ENCODE measurements at regions not wholly inside any gene's neighbourhood (a gene's known extent, or its start where the extent isn't known, plus 50 kb on each side); places are given as distances from the start of the nearest gene placed in this dataset.

DNA sequence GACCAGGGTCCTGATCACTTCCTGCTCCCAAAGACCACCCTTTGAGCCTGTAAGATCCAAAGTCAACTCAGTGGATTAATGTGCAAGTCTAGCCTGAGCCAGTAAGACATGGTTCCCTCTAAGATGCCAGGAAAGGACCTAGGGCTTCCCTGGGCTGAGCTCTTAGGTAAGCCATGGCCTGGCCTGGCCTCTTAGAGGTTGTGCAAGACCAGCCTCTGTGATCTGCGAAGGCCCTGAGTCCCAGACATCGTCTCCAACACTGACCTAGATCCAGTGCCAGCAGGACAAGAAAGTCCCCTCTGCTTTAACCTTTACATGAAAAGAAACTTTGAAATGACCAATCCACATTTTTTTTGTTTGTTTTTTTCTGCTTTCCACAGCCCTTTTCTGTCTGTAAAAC lies 73.6 kb upstream of the CYP1B1 start:
- TF ChIP-seq KLF16 (IDR thresholded peaks at IDR 0.05) (no peak), CEBPB (tag; IDR thresholded peaks at IDR 0.05) (0 out of 2 replicates have a peak, but pooled peaks have one; percentile 21)
- H3K4me2 ChIP-seq (ENCODE audit: insufficient read depth, low read length), result no peak overlapping the region
- H3K4me3 ChIP-seq, result no peak overlapping the region
- ChIA-PET CTCF (ENCODE audit: low intra/inter-chr PET ratio) (no interaction called here), POLR2A (interaction anchor here (0.6 kb wide), 1 partner anchor 40 kb away, joined by 3 read pairs; no protein-coding TSS in a partner anchor)
- H4K20me1 ChIP-seq (replicated peaks; ENCODE audit: control insufficient read depth, insufficient read depth, low read length), result no peaks in the 10 kb centered on the region
- H3K9me3 ChIP-seq (replicated peaks; ENCODE audit: control insufficient read depth, insufficient read depth, low read depth, low read length), result no peaks in the 10 kb centered on the region
- WGBS (ENCODE audit: insufficient coverage, low coverage, missing lambda C conversion rate), result 7% methylated on average over 2 of the region's 2 CpGs
- no peaks in the 10 kb centered on the region for H3K36me3 ChIP-seq (ENCODE audit: control insufficient read depth, insufficient read depth, low read length)
- intact Hi-C loops (cut with micrococcal nuclease) (no loop called here), in situ Hi-C loops (cut with MboI) (no loop called here)
- no peaks in the 10 kb centered on the region for H3K9me1 ChIP-seq (ENCODE audit: control insufficient read depth, insufficient read depth, low read length)
- no peak overlapping the region; the same call in 1 of the 2 replicates for H2AFZ ChIP-seq (ENCODE audit: low read depth, low read length)
- DNase-seq (ENCODE audit: extremely low read depth in 1 of 4, low spot score in 3 of 4) (no peak), FAIRE-seq (no peak), ATAC-seq (no peak)
- no peaks in the 10 kb centered on the region for H3K79me2 ChIP-seq (ENCODE audit: control insufficient read depth, insufficient read depth, low read length)
- no peak overlapping the region for H3K27ac ChIP-seq (ENCODE audit: extremely low read depth, low read depth, low read length)
- no peak overlapping the region for H3K9ac ChIP-seq (ENCODE audit: insufficient read depth in 1 of 2, low read depth in 2 of 2, low read length in 2 of 2)
- no TSS peak for BruUV-seq (replicated peaks)
- H3K4me1 ChIP-seq (replicated peaks in 1 of 2; ENCODE audit: control insufficient read depth in 2 of 2, insufficient read depth in 2 of 2, low read length in 2 of 2), result peaks cover 3 to 23% of the 10 kb centered on the region in 2 experiments; a peak in 4 of 5 replicates
- H3K27me3 ChIP-seq (ENCODE audit: control insufficient read depth in 2 of 2, insufficient read depth in 2 of 2, low read length in 2 of 2), result peaks cover 0 to 2% of the 10 kb centered on the region in 2 experiments; a peak in 1 of 5 replicates

- in situ Hi-C loops (cut with MboI), result no loop called here
- DNase-seq (ENCODE audit: extremely low read depth in 1 of 4, low spot score in 3 of 4) (no peak), ATAC-seq (no peak), FAIRE-seq (no peak)
- H3K4me1 ChIP-seq (replicated peaks in 1 of 2; ENCODE audit: control insufficient read depth in 2 of 2, insufficient read depth in 2 of 2, low read length in 2 of 2), result peaks cover 3 to 19% of the 10 kb centered on the region in 2 experiments; a peak in 4 of 5 replicates
- H3K27me3 ChIP-seq (ENCODE audit: control insufficient read depth in 2 of 2, insufficient read depth in 2 of 2, low read length in 2 of 2), result no peaks in the 10 kb centered on the region
- H3K9me1 ChIP-seq (ENCODE audit: control insufficient read depth, insufficient read depth, low read length), result no peaks in the 10 kb centered on the region
- H2AFZ ChIP-seq (ENCODE audit: low read depth, low read length), result no peak overlapping the region; the same call in 1 of the 2 replicates
- intact Hi-C loops (cut with micrococcal nuclease), result no loop called here
- H4K20me1 ChIP-seq (replicated peaks; ENCODE audit: control insufficient read depth, insufficient read depth, low read length), result no peaks in the 10 kb centered on the region
- CTCF ChIA-PET (ENCODE audit: low intra/inter-chr PET ratio), result no interaction called here
- POLR2A ChIA-PET, result no interaction called here
- no peak overlapping the region for H3K4me3 ChIP-seq
- no peaks in the 10 kb centered on the region for H3K36me3 ChIP-seq (ENCODE audit: control insufficient read depth, insufficient read depth, low read length)
- no peak overlapping the region for H3K9ac ChIP-seq (ENCODE audit: insufficient read depth in 1 of 2, low read depth in 2 of 2, low read length in 2 of 2)
- H3K79me2 ChIP-seq (ENCODE audit: control insufficient read depth, insufficient read depth, low read length), result no peaks in the 10 kb centered on the region
- H3K4me2 ChIP-seq (ENCODE audit: insufficient read depth, low read length), result no peak overlapping the region
- H3K9me3 ChIP-seq (replicated peaks; ENCODE audit: control insufficient read depth, insufficient read depth, low read depth, low read length), result no peaks in the 10 kb centered on the region
- no TSS peak for BruUV-seq (replicated peaks)
- 19% methylated on average over 5 of the region's 5 CpGs for WGBS (ENCODE audit: insufficient coverage, low coverage, missing lambda C conversion rate)
- no peak overlapping the region for H3K27ac ChIP-seq (ENCODE audit: extremely low read depth, low read depth, low read length)
- TF ChIP-seq, protein P1, sequence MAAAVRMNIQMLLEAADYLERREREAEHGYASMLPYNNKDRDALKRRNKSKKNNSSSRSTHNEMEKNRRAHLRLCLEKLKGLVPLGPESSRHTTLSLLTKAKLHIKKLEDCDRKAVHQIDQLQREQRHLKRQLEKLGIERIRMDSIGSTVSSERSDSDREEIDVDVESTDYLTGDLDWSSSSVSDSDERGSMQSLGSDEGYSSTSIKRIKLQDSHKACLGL (CRISPR knock-in tag; IDR thresholded peaks at IDR 0.05; ENCODE audit: borderline replicate concordance, poor library complexity, severe bottlenecking), result no peak
- no peak for TF ChIP-seq CEBPG (CRISPR knock-in tag; IDR thresholded peaks at IDR 0.05)
- TF ChIP-seq CEBPG (tag; conservative IDR thresholded peaks at IDR 0.05 in 1 of 2, IDR thresholded peaks at IDR 0.05 in 1 of 2), result peak; percentile 84 to 93
- TF ChIP-seq ZNF165 (CRISPR knock-in tag; IDR thresholded peaks at IDR 0.05; ENCODE audit: borderline replicate concordance), result no peak
- no peak for TF ChIP-seq POLR2AphosphoS5 (IDR thresholded peaks at IDR 0.05; ENCODE audit: control insufficient read depth, insufficient read depth, low read depth, low read length)
- TF ChIP-seq EZH2 (IDR thresholded peaks at IDR 0.05; ENCODE audit: borderline replicate concordance, low read depth, low read length), result no peak
- TF ChIP-seq PHB (CRISPR knock-in tag; IDR thresholded peaks at IDR 0.05), result no peak
- no peak for TF ChIP-seq ZBTB5 (IDR thresholded peaks at IDR 0.05)
These were observed 72.5 kb upstream of the CYP1B1 start for GRCh38 chr2:38148501-38148900.

Data from K562 (cell line).